Activated CD8-positive, alpha-beta T cell treated with anti-CD3 and anti-CD28 coated beads for 36 hours (primary cell): ENCODE measurements at regions not wholly inside any gene's neighbourhood (a gene's known extent, or its start where the extent isn't known, plus 50 kb on each side); places are given as distances from the start of the nearest gene placed in this dataset.

Experiments used
- ATAC-seq: fragments of 200-7000 bp; cut with Tn5 transposase; one replicate; pipeline ENCODE4 v1.10.0; 2021; ENCODE audit warnings: mild to moderate bottlenecking, moderate library complexity
- CTCF ChIA-PET: fragments of 350-600 bp; sonication (Branson Sonifier 250); formaldehyde crosslinking; loops from one replicate; lab custom pipeline; 2021; ENCODE audit warnings: antibody characterized with exemption; lab: Charles Lee
- POLR2A ChIA-PET: fragments of 350-600 bp; sonication (Branson Sonifier 250); formaldehyde crosslinking; loops from one replicate; lab custom pipeline; 2021; ENCODE audit warnings: antibody characterized with exemption; lab: Charles Lee
- DNase-seq: peaks from one replicate; pipeline ENCODE4 v3.0.0-alpha.2; 2020
- H3K27ac Mint-ChIP-seq: one replicate; pipeline ENCODE4 v1.8.0; 2021; ENCODE audit warnings: mild to moderate bottlenecking, mixed read lengths
- H3K27me3 Mint-ChIP-seq: one replicate; pipeline ENCODE4 v1.8.0; 2021; ENCODE audit warnings: mixed read lengths
- H3K36me3 Mint-ChIP-seq: one replicate; pipeline ENCODE4 v1.8.0; 2021; ENCODE audit warnings: low read depth, mixed read lengths
- H3K4me1 Mint-ChIP-seq: one replicate; pipeline ENCODE4 v1.8.0; 2021; ENCODE audit warnings: low read depth, mixed read lengths
- H3K4me3 Mint-ChIP-seq: one replicate; pipeline ENCODE4 v1.8.0; 2021; ENCODE audit warnings: mild to moderate bottlenecking, moderate library complexity, mixed read lengths
- H3K9me3 Mint-ChIP-seq: one replicate; pipeline ENCODE4 v1.8.0; 2021; ENCODE audit warnings: mixed read lengths
- intact Hi-C: fragments of 100-400 bp; cut with micrococcal nuclease; formaldehyde crosslinking; loops from one replicate; pipeline ENCODE4 v1.10.0; 2022
- TF ChIP-seq, protein P1 (sequence below): fragments of 200-600 bp; IDR thresholded peaks from one replicate; pipeline ENCODE4 v1.8.0; 2022; ENCODE audit warnings: antibody characterized with exemption, mild to moderate bottlenecking

GRCh38 chr6:147700436-147701209 is 192.1 kb downstream of the SAMD5 start:
- no peak overlapping the region for H3K4me3 Mint-ChIP-seq
- H3K27me3 Mint-ChIP-seq: no peaks in the 10 kb centered on the region
- no peaks in the 10 kb centered on the region for H3K9me3 Mint-ChIP-seq
- ChIA-PET CTCF (no interaction called here), POLR2A (no interaction called here)
- no peak for DNase-seq
- H3K4me1 Mint-ChIP-seq: no peaks in the 10 kb centered on the region
- intact Hi-C loops: no loop called here
- H3K36me3 Mint-ChIP-seq: no peaks in the 10 kb centered on the region
- TF ChIP-seq, protein P1, sequence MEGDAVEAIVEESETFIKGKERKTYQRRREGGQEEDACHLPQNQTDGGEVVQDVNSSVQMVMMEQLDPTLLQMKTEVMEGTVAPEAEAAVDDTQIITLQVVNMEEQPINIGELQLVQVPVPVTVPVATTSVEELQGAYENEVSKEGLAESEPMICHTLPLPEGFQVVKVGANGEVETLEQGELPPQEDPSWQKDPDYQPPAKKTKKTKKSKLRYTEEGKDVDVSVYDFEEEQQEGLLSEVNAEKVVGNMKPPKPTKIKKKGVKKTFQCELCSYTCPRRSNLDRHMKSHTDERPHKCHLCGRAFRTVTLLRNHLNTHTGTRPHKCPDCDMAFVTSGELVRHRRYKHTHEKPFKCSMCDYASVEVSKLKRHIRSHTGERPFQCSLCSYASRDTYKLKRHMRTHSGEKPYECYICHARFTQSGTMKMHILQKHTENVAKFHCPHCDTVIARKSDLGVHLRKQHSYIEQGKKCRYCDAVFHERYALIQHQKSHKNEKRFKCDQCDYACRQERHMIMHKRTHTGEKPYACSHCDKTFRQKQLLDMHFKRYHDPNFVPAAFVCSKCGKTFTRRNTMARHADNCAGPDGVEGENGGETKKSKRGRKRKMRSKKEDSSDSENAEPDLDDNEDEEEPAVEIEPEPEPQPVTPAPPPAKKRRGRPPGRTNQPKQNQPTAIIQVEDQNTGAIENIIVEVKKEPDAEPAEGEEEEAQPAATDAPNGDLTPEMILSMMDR: no peak
- H3K27ac Mint-ChIP-seq: no peak overlapping the region
- ATAC-seq: no peak

GRCh38 chr6:147704691-147705090 is 196.2 kb downstream of the SAMD5 start:
- ATAC-seq (no peak), DNase-seq (no peak)
- no peaks in the 10 kb centered on the region for H3K36me3 Mint-ChIP-seq
- H3K27ac Mint-ChIP-seq: no peak overlapping the region
- no peaks in the 10 kb centered on the region for H3K9me3 Mint-ChIP-seq
- intact Hi-C loops: no loop called here
- CTCF ChIA-PET: interaction anchor here (0.9 kb wide), 1 partner anchor 218 kb away, joined by 3 read pairs; no protein-coding TSS in a partner anchor
- H3K27me3 Mint-ChIP-seq: no peaks in the 10 kb centered on the region
- TF ChIP-seq, protein P1: no peak
- no peak overlapping the region for H3K4me3 Mint-ChIP-seq
- POLR2A ChIA-PET: no interaction called here
- H3K4me1 Mint-ChIP-seq: no peaks in the 10 kb centered on the region

DNA sequence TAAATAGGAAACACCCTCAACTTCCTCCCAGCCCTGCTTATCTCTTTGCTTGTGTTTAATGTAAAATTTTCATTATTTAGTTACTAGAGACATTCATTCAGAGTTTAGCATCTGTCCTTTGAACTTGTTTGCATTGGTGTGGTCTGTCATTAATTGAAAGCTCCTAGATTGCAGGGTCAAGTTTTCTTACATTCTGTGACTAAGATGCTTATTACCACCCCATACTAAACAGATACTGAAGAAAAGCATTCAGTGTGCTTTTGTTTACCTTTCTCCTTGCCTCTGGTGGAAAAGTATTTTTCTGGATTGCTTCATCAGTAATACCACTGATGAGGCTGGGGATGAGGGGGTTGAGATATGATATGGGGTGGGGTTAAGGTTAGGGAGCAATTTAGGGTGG is 199.0 kb downstream of the SAMD5 start:
- ATAC-seq (no peak), DNase-seq (no peak)
- TF ChIP-seq, protein P1: no peak
- Mint-ChIP-seq H3K36me3 (no peaks in the 10 kb centered on the region), H3K4me3 (no peak overlapping the region), H3K27ac (no peak overlapping the region), H3K9me3 (no peaks in the 10 kb centered on the region), H3K27me3 (no peaks in the 10 kb centered on the region), H3K4me1 (no peaks in the 10 kb centered on the region)
- intact Hi-C loops: no loop called here
- ChIA-PET POLR2A (no interaction called here), CTCF (no interaction called here)

DNA sequence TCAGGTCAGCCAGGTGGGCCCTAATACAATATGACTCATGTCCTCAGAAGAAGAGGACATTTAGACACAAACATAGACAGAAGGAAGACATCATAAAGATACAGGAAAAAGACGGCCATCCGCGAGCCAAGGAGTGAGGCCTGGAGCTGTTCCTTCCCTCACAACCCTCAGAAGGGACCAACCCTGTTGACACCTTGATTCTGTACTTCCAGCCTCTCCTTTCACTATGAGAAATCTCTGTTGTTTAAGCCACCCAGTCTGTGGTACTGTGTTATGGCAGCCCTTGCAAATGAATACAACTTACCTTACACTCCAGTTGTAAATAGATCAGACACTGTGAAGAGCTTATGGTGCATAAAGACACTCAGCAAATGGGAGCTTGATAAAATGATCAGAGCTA is 199.7 kb downstream of the SAMD5 start:
- H3K9me3 Mint-ChIP-seq: no peaks in the 10 kb centered on the region
- ATAC-seq (no peak), DNase-seq (no peak)
- intact Hi-C loops: no loop called here
- no peak overlapping the region for H3K4me3 Mint-ChIP-seq
- no peaks in the 10 kb centered on the region for H3K27me3 Mint-ChIP-seq
- CTCF ChIA-PET: no interaction called here
- POLR2A ChIA-PET: no interaction called here
- H3K36me3 Mint-ChIP-seq: no peaks in the 10 kb centered on the region
- H3K4me1 Mint-ChIP-seq: no peaks in the 10 kb centered on the region
- TF ChIP-seq, protein P1: no peak
- no peak overlapping the region for H3K27ac Mint-ChIP-seq

- no peak for ATAC-seq
- no peaks in the 10 kb centered on the region for H3K27me3 Mint-ChIP-seq
- CTCF ChIA-PET: no interaction called here
- no peaks in the 10 kb centered on the region for H3K36me3 Mint-ChIP-seq
- intact Hi-C loops: no loop called here
- H3K4me3 Mint-ChIP-seq: no peak overlapping the region
- H3K9me3 Mint-ChIP-seq: no peaks in the 10 kb centered on the region
- H3K27ac Mint-ChIP-seq: no peak overlapping the region
- no peaks in the 10 kb centered on the region for H3K4me1 Mint-ChIP-seq
- no peak for DNase-seq
- POLR2A ChIA-PET: no interaction called here
- TF ChIP-seq, protein P1: no peak
Observed at GRCh38 chr6:147709396-147710272, 201.1 kb downstream of the SAMD5 start.
